Gastrocnemius medialis (tissue), 4 donors: ENCODE measurements at regions not wholly inside any gene's neighbourhood (a gene's known extent, or its start where the extent isn't known, plus 50 kb on each side); places are given as distances from the start of the nearest gene placed in this dataset.

Source experiments
- POLR2A ChIP-seq, 2 donors: fragments of 450-650 bp; IDR thresholded peaks; one replicate each; pipeline ENCODE4 v1.6.1; 2017; ENCODE audit warnings: antibody characterized with exemption in 2 of 2, mild to moderate bottlenecking in 2 of 2, moderate library complexity in 2 of 2
- TF ChIP-seq, protein P1 (sequence below), 5 experiments: fragments of 450-650 bp in 3 of 5; fragments of 200-600 bp in 2 of 5; sonication (generic) in 2 of 5; IDR thresholded peaks in 4 of 5; conservative IDR thresholded peaks in 1 of 5; 1 replicate in 4 of 5; 2 replicates in 1 of 5; pipeline ENCODE4 v1.5.1; 2016 to 2019; ENCODE audit warnings: antibody characterized with exemption in 5 of 5, mild to moderate bottlenecking in 3 of 5, moderate library complexity in 3 of 5

DNA sequence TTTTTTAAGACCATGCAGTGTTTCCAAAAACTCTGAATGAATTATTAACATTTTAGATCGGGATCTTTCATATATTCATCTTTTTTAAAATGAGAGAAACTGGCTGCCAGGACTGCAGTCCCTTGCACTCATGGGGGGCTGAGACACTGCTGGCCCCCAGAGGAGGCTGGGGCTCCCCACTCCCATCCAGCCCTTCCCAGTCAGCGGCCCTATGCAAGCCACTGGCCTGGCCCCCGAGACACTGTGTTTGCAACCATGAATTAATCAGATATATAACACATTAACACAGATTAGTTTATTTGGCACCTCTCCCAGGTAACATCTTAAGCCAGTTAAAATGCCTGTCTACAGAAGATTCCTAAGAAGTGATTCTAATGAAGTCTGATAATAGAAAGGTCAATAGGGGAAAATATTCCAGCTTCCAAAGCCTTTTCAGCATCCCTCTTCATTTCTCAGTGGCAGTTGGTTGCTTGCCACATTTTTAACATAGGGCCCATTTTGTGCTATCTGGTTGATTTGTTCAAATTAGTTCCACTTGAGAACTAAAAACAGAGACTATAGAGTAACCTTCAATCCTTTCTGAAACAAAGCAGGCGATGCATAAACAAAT is 184.4 kb upstream of the FBXL4 start:
- TF ChIP-seq, protein P1, sequence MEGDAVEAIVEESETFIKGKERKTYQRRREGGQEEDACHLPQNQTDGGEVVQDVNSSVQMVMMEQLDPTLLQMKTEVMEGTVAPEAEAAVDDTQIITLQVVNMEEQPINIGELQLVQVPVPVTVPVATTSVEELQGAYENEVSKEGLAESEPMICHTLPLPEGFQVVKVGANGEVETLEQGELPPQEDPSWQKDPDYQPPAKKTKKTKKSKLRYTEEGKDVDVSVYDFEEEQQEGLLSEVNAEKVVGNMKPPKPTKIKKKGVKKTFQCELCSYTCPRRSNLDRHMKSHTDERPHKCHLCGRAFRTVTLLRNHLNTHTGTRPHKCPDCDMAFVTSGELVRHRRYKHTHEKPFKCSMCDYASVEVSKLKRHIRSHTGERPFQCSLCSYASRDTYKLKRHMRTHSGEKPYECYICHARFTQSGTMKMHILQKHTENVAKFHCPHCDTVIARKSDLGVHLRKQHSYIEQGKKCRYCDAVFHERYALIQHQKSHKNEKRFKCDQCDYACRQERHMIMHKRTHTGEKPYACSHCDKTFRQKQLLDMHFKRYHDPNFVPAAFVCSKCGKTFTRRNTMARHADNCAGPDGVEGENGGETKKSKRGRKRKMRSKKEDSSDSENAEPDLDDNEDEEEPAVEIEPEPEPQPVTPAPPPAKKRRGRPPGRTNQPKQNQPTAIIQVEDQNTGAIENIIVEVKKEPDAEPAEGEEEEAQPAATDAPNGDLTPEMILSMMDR (IDR thresholded peaks at IDR 0.05 in 4 of 5, conservative IDR thresholded peaks at IDR 0.05 in 1 of 5): no peak
- no peak for TF ChIP-seq POLR2A (IDR thresholded peaks at IDR 0.05)
